ENCODE measurements at regions not wholly inside any gene's neighbourhood (a gene's known extent, or its start where the extent isn't known, plus 50 kb on each side); places are given as distances from the start of the nearest gene placed in this dataset.

DNA sequence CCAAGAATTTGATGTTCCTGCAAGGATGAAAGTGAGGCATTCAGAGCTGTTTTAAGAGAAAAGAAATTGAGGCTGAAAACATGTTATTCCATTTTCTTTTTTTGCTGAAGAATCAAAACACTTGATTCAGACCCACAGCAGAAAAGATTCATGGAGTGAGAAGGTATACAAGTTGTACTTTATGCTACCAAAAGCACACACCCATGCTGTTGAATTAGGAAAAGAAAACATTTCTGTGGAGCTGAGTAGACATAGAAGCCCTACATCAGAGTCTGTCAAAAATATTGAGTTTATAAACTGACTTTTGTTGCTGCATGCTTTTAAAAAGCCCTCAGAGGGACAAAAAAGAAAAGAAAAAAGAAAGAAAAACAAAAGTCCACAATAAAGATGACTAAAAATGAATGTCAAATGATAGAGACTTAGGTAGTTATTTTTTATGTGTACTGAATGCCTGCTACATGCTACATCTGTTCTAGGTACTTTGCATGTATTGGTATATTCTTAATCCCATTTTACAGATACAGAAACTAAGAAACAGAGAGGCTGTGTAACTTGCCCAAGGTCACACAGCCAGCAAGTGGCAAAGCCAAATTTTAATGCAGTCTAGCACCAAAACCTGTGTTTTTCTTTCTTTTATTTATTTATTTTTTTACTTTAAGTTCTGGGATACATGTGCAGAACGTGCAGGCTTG lies 71.7 kb upstream of the PALS2 start:
- TF ChIP-seq, protein P1, sequence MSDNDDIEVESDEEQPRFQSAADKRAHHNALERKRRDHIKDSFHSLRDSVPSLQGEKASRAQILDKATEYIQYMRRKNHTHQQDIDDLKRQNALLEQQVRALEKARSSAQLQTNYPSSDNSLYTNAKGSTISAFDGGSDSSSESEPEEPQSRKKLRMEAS (IDR thresholded peaks at IDR 0.05), result no peak
- TF ChIP-seq ZBTB7A (IDR thresholded peaks at IDR 0.05; ENCODE audit: low read depth), result no peak
- no peak for TF ChIP-seq CREB1 (IDR thresholded peaks at IDR 0.05; ENCODE audit: low read depth)
- TF ChIP-seq YY1 (IDR thresholded peaks at IDR 0.05; ENCODE audit: low read depth), result no peak
- no peak for TF ChIP-seq TAF1 (IDR thresholded peaks at IDR 0.05; ENCODE audit: low read depth)
- TF ChIP-seq EP300 (IDR thresholded peaks at IDR 0.05; ENCODE audit: borderline replicate concordance), result no peak
- TF ChIP-seq FOXM1 (IDR thresholded peaks at IDR 0.05; ENCODE audit: borderline replicate concordance, low read depth), result no peak
- TF ChIP-seq, protein P2, sequence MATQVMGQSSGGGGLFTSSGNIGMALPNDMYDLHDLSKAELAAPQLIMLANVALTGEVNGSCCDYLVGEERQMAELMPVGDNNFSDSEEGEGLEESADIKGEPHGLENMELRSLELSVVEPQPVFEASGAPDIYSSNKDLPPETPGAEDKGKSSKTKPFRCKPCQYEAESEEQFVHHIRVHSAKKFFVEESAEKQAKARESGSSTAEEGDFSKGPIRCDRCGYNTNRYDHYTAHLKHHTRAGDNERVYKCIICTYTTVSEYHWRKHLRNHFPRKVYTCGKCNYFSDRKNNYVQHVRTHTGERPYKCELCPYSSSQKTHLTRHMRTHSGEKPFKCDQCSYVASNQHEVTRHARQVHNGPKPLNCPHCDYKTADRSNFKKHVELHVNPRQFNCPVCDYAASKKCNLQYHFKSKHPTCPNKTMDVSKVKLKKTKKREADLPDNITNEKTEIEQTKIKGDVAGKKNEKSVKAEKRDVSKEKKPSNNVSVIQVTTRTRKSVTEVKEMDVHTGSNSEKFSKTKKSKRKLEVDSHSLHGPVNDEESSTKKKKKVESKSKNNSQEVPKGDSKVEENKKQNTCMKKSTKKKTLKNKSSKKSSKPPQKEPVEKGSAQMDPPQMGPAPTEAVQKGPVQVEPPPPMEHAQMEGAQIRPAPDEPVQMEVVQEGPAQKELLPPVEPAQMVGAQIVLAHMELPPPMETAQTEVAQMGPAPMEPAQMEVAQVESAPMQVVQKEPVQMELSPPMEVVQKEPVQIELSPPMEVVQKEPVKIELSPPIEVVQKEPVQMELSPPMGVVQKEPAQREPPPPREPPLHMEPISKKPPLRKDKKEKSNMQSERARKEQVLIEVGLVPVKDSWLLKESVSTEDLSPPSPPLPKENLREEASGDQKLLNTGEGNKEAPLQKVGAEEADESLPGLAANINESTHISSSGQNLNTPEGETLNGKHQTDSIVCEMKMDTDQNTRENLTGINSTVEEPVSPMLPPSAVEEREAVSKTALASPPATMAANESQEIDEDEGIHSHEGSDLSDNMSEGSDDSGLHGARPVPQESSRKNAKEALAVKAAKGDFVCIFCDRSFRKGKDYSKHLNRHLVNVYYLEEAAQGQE (IDR thresholded peaks at IDR 0.05; ENCODE audit: low read depth), result no peak
- TF ChIP-seq EGR1 (IDR thresholded peaks at IDR 0.05), result no peak
- no peak for TF ChIP-seq NFIC (IDR thresholded peaks at IDR 0.05)
- TF ChIP-seq CEBPB (IDR thresholded peaks at IDR 0.05), result no peak
- TF ChIP-seq RAD21 (IDR thresholded peaks at IDR 0.05; ENCODE audit: low read depth), result no peak
- TF ChIP-seq, protein P3, sequence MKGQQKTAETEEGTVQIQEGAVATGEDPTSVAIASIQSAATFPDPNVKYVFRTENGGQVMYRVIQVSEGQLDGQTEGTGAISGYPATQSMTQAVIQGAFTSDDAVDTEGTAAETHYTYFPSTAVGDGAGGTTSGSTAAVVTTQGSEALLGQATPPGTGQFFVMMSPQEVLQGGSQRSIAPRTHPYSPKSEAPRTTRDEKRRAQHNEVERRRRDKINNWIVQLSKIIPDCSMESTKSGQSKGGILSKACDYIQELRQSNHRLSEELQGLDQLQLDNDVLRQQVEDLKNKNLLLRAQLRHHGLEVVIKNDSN (IDR thresholded peaks at IDR 0.05), result no peak
- no peak for TF ChIP-seq TCF12 (IDR thresholded peaks at IDR 0.05; ENCODE audit: low read depth)
- no peak for TF ChIP-seq TEAD4 (IDR thresholded peaks at IDR 0.05)

DNA sequence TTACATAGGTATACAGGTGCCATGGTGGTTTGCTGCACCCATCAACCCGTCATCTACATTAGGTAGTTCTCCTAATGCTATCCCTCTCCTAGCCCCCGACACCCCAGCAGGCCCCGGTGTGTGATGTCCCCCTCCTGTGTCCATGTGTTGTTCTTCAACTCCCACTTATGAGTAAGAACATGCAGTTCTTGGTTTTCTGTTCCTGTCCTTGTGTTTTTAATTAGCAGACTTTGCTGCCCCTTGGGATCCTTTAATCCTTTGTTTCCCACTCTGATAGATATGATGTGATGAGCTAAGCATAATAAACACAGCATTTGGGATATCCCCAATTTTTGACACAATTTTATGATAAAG lies 71.1 kb upstream of the PALS2 start:
- TF ChIP-seq NFIC (IDR thresholded peaks at IDR 0.05) (no peak), ZBTB7A (IDR thresholded peaks at IDR 0.05; ENCODE audit: low read depth) (no peak), EP300 (IDR thresholded peaks at IDR 0.05; ENCODE audit: borderline replicate concordance) (no peak), YY1 (IDR thresholded peaks at IDR 0.05; ENCODE audit: low read depth) (no peak), TEAD4 (IDR thresholded peaks at IDR 0.05) (no peak), EGR1 (IDR thresholded peaks at IDR 0.05) (no peak), TAF1 (IDR thresholded peaks at IDR 0.05; ENCODE audit: low read depth) (no peak), CREB1 (IDR thresholded peaks at IDR 0.05; ENCODE audit: low read depth) (no peak), FOXM1 (IDR thresholded peaks at IDR 0.05; ENCODE audit: borderline replicate concordance, low read depth) (no peak), CEBPB (IDR thresholded peaks at IDR 0.05) (no peak), TCF12 (IDR thresholded peaks at IDR 0.05; ENCODE audit: low read depth) (no peak)
- TF ChIP-seq, protein P1 (IDR thresholded peaks at IDR 0.05), result no peak
- TF ChIP-seq, protein P2 (IDR thresholded peaks at IDR 0.05; ENCODE audit: low read depth), result no peak
- TF ChIP-seq, protein P3 (IDR thresholded peaks at IDR 0.05), result no peak

DNA sequence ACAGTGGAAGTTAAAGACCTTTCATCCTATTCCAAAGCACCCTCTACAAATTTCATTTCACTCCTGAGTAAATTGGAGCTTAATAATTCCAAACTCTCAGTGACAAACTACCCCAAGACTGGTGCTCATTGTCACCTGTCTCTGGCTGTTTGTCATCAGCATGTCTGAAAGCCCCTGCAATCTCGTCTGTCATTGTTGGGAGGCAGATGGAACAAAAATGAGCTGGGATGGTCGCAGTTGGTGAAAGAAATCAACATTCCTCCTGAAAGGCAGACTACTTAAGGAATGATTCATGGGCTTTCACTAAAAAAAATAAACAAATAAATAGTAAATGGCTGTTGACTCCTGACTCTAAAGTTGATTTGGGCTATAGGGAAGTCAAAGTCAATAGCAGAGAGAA lies 69.7 kb upstream of the PALS2 start:
- no peak for TF ChIP-seq ZBTB7A (IDR thresholded peaks at IDR 0.05; ENCODE audit: low read depth)
- no peak for TF ChIP-seq TEAD4 (IDR thresholded peaks at IDR 0.05)
- TF ChIP-seq RAD21 (IDR thresholded peaks at IDR 0.05; ENCODE audit: low read depth), result no peak
- TF ChIP-seq EP300 (IDR thresholded peaks at IDR 0.05; ENCODE audit: borderline replicate concordance), result no peak
- no peak for TF ChIP-seq YY1 (IDR thresholded peaks at IDR 0.05; ENCODE audit: low read depth)
- no peak for TF ChIP-seq TAF1 (IDR thresholded peaks at IDR 0.05; ENCODE audit: low read depth)
- no peak for TF ChIP-seq EGR1 (IDR thresholded peaks at IDR 0.05)
- TF ChIP-seq, protein P2 (IDR thresholded peaks at IDR 0.05; ENCODE audit: low read depth), result no peak
- no peak for TF ChIP-seq CEBPB (IDR thresholded peaks at IDR 0.05)
- TF ChIP-seq TCF12 (IDR thresholded peaks at IDR 0.05; ENCODE audit: low read depth), result no peak
- TF ChIP-seq NFIC (IDR thresholded peaks at IDR 0.05), result no peak
- TF ChIP-seq, protein P3 (IDR thresholded peaks at IDR 0.05), result no peak
- no peak for TF ChIP-seq FOXM1 (IDR thresholded peaks at IDR 0.05; ENCODE audit: borderline replicate concordance, low read depth)
- TF ChIP-seq, protein P1 (IDR thresholded peaks at IDR 0.05), result no peak
- TF ChIP-seq CREB1 (IDR thresholded peaks at IDR 0.05; ENCODE audit: low read depth), result no peak

Measured in Ishikawa (cell line).